IMR-90 (cell line): ENCODE measurements at regions not wholly inside any gene's neighbourhood (a gene's known extent, or its start where the extent isn't known, plus 50 kb on each side); places are given as distances from the start of the nearest gene placed in this dataset.

Source experiments
- BHLHE40 ChIP-seq: fragments of 150-350 bp; IDR thresholded peaks from 2 replicates; pipeline ENCODE4 v1.6.1; 2016; ENCODE audit warnings: mild to moderate bottlenecking, low read depth, low read length
- CEBPB ChIP-seq: IDR thresholded peaks from 2 replicates; pipeline ENCODE4 v1.6.1; 2012; ENCODE audit warnings: low read depth, low read length, improper control_type of control experiment
- CTCF ChIP-seq: conservative IDR thresholded peaks from 2 replicates; pipeline ENCODE4 v1.5.1; 2012; ENCODE audit warnings: mild to moderate bottlenecking, low read depth, low read length, improper control_type of control experiment
- POLR2A ChIP-seq: IDR thresholded peaks from 2 replicates; pipeline ENCODE4 v1.6.1; 2012; ENCODE audit warnings: mild to moderate bottlenecking, low read depth, low read length
- RAD21 ChIP-seq: IDR thresholded peaks from 2 replicates; pipeline ENCODE4 v1.6.1; 2012; ENCODE audit warnings: low read length, improper control_type of control experiment
- SMC3 ChIP-seq: fragments of 150-350 bp; IDR thresholded peaks from 2 replicates; pipeline ENCODE4 v1.6.1; 2016; ENCODE audit warnings: low read depth, mild to moderate bottlenecking, antibody characterized with exemption, low read length, moderate library complexity
- USF2 ChIP-seq: fragments of 150-350 bp; IDR thresholded peaks from 2 replicates; pipeline ENCODE4 v1.6.1; 2017; ENCODE audit warnings: mild to moderate bottlenecking, antibody characterized with exemption, low read length, low read depth

- TF ChIP-seq CTCF (no peak), BHLHE40 (no peak), SMC3 (no peak), RAD21 (no peak), USF2 (no peak), POLR2A (no peak), CEBPB (no peak)
Observed at GRCh38 chr9:1292384-1292783, 242.2 kb downstream of the DMRT2 start.
